ENCODE measurements at regions not wholly inside any gene's neighbourhood (a gene's known extent, or its start where the extent isn't known, plus 50 kb on each side); places are given as distances from the start of the nearest gene placed in this dataset.

GRCh38 chr22:44411226-44412135 is 86.6 kb downstream of the RTL6 start:
- Histone ChIP-seq H2BK12ac (ENCODE audit: low read length in 2 of 2) (no peak overlapping the region), H2BK120ac (ENCODE audit: low read depth, low read length) (no peak overlapping the region), H3K4me3 (ENCODE audit: insufficient read depth in 1 of 2, low read depth in 1 of 2, low read length in 2 of 2) (no peak overlapping the region), H3K4me1 (ENCODE audit: control insufficient read depth, insufficient read depth, low read depth, low read length) (peaks cover 5% of the 10 kb centered on the region), H4K8ac (ENCODE audit: low read length) (no peak overlapping the region), H3K23ac (ENCODE audit: low read length in 2 of 2) (no peak overlapping the region), H3K9me3 (ENCODE audit: control insufficient read depth, low read length) (peaks cover 5% of the 10 kb centered on the region), H3K27me3 (ENCODE audit: control insufficient read depth in 1 of 2, insufficient read depth in 1 of 2, low read length in 2 of 2) (peaks cover 70 to 75% of the 10 kb centered on the region in 2 experiments), H3K27ac (ENCODE audit: low read length, poor library complexity, severe bottlenecking) (no peak overlapping the region), H3K18ac (ENCODE audit: low read depth in 1 of 2, low read length in 2 of 2) (peak overlapping the region in 1 of 2 experiments; percentile 42), H3K36me3 (ENCODE audit: control insufficient read depth in 1 of 2, insufficient read depth in 2 of 2, low read depth in 1 of 2, low read length in 2 of 2) (no peaks in the 10 kb centered on the region), H3K4ac (ENCODE audit: low read depth in 1 of 2, low read length in 2 of 2) (no peak overlapping the region), H3K4me2 (ENCODE audit: low read length, poor library complexity, severe bottlenecking) (no peak overlapping the region), H3K14ac (ENCODE audit: low read length in 2 of 2) (no peak overlapping the region), H2AK5ac (ENCODE audit: low read length, severe bottlenecking) (no peak overlapping the region), H3K9ac (ENCODE audit: low read length) (no peak overlapping the region), H2BK5ac (ENCODE audit: low read depth, low read length, poor library complexity, severe bottlenecking) (no peak overlapping the region), H2BK15ac (ENCODE audit: low read depth, poor library complexity, severe bottlenecking) (no peak overlapping the region), H4K91ac (ENCODE audit: low read length) (no peak overlapping the region), H3K79me1 (replicated peaks; ENCODE audit: low read length, poor library complexity, severe bottlenecking) (no peaks in the 10 kb centered on the region), H2AFZ (ENCODE audit: low read depth, low read length) (no peak overlapping the region)
- WGBS: 85% methylated on average over 35 of the region's 37 CpGs
- no peak for DNase-seq

GRCh38 chr22:44410451-44410991 is 87.5 kb downstream of the RTL6 start:
- Histone ChIP-seq H2AK5ac (ENCODE audit: low read length, severe bottlenecking) (no peak overlapping the region), H3K36me3 (ENCODE audit: control insufficient read depth in 1 of 2, insufficient read depth in 2 of 2, low read depth in 1 of 2, low read length in 2 of 2) (no peaks in the 10 kb centered on the region)

DNA sequence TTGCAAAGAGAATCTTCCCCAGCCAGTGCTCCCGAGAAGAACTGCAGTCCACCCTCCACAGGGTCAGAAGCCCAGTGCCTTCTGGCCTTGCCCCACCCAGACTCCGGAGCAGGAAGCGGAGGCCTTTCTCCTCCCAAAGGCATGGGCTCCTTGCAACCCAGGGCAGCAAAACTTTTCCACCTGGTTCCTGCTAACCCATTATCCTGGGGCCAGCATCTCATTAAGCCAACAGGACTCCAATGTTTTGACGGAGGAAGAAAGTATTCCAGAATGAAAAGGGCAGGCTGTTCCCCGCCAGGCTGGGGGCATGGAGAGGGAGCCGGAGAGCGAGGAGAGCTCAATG is 88.1 kb downstream of the RTL6 start:
- H2AFZ ChIP-seq (ENCODE audit: low read depth, low read length): no peak overlapping the region
- peaks cover 5% of the 10 kb centered on the region for H3K4me1 ChIP-seq (ENCODE audit: control insufficient read depth, insufficient read depth, low read depth, low read length)
- H3K4ac ChIP-seq (ENCODE audit: low read depth in 1 of 2, low read length in 2 of 2): no peak overlapping the region
- no peak overlapping the region for H3K27ac ChIP-seq (ENCODE audit: low read length, poor library complexity, severe bottlenecking)
- H3K4me2 ChIP-seq (ENCODE audit: low read length, poor library complexity, severe bottlenecking): no peak overlapping the region
- no peak overlapping the region for H3K9ac ChIP-seq (ENCODE audit: low read length)
- no peak overlapping the region for H3K18ac ChIP-seq (ENCODE audit: low read depth in 1 of 2, low read length in 2 of 2)
- no peak overlapping the region for H2AK5ac ChIP-seq (ENCODE audit: low read length, severe bottlenecking)
- H3K9me3 ChIP-seq (ENCODE audit: control insufficient read depth, low read length): no peaks in the 10 kb centered on the region
- H3K23ac ChIP-seq (ENCODE audit: low read length in 2 of 2): no peak overlapping the region
- H3K79me1 ChIP-seq (replicated peaks; ENCODE audit: low read length, poor library complexity, severe bottlenecking): no peaks in the 10 kb centered on the region
- H3K14ac ChIP-seq (ENCODE audit: low read length in 2 of 2): no peak overlapping the region
- no peak overlapping the region for H2BK120ac ChIP-seq (ENCODE audit: low read depth, low read length)
- H2BK15ac ChIP-seq (ENCODE audit: low read depth, poor library complexity, severe bottlenecking): no peak overlapping the region
- H3K36me3 ChIP-seq (ENCODE audit: control insufficient read depth in 1 of 2, insufficient read depth in 2 of 2, low read depth in 1 of 2, low read length in 2 of 2): no peaks in the 10 kb centered on the region
- no peak overlapping the region for H3K4me3 ChIP-seq (ENCODE audit: insufficient read depth in 1 of 2, low read depth in 1 of 2, low read length in 2 of 2)
- peaks cover 70 to 75% of the 10 kb centered on the region in 2 experiments for H3K27me3 ChIP-seq (ENCODE audit: control insufficient read depth in 1 of 2, insufficient read depth in 1 of 2, low read length in 2 of 2)
- DNase-seq: no peak
- no peak overlapping the region for H4K8ac ChIP-seq (ENCODE audit: low read length)
- H2BK5ac ChIP-seq (ENCODE audit: low read depth, low read length, poor library complexity, severe bottlenecking): no peak overlapping the region
- H4K91ac ChIP-seq (ENCODE audit: low read length): no peak overlapping the region
- 82% methylated on average over 4 of the region's 7 CpGs for WGBS
- no peak overlapping the region for H2BK12ac ChIP-seq (ENCODE audit: low read length in 2 of 2)

More at GRCh38 chr22:44410451-44410991, 87.5 kb downstream of the RTL6 start:
- H2AFZ ChIP-seq (ENCODE audit: low read depth, low read length): no peak overlapping the region
- peaks cover 5% of the 10 kb centered on the region for H3K4me1 ChIP-seq (ENCODE audit: control insufficient read depth, insufficient read depth, low read depth, low read length)
- no peak overlapping the region for H3K4ac ChIP-seq (ENCODE audit: low read depth in 1 of 2, low read length in 2 of 2)
- H3K4me2 ChIP-seq (ENCODE audit: low read length, poor library complexity, severe bottlenecking): no peak overlapping the region
- no peak overlapping the region for H2BK12ac ChIP-seq (ENCODE audit: low read length in 2 of 2)
- H3K27ac ChIP-seq (ENCODE audit: low read length, poor library complexity, severe bottlenecking): no peak overlapping the region
- 84% methylated on average over 16 of the region's 16 CpGs for WGBS
- no peak overlapping the region for H2BK15ac ChIP-seq (ENCODE audit: low read depth, poor library complexity, severe bottlenecking)
- no peaks in the 10 kb centered on the region for H3K9me3 ChIP-seq (ENCODE audit: control insufficient read depth, low read length)
- no peak overlapping the region for H3K14ac ChIP-seq (ENCODE audit: low read length in 2 of 2)
- no peak overlapping the region for H2BK120ac ChIP-seq (ENCODE audit: low read depth, low read length)
- no peaks in the 10 kb centered on the region for H3K79me1 ChIP-seq (replicated peaks; ENCODE audit: low read length, poor library complexity, severe bottlenecking)
- H3K4me3 ChIP-seq (ENCODE audit: insufficient read depth in 1 of 2, low read depth in 1 of 2, low read length in 2 of 2): no peak overlapping the region
- H3K27me3 ChIP-seq (ENCODE audit: control insufficient read depth in 1 of 2, insufficient read depth in 1 of 2, low read length in 2 of 2): peaks cover 70 to 75% of the 10 kb centered on the region in 2 experiments
- H4K91ac ChIP-seq (ENCODE audit: low read length): no peak overlapping the region
- H3K9ac ChIP-seq (ENCODE audit: low read length): no peak overlapping the region
- DNase-seq: no peak
- no peak overlapping the region for H3K18ac ChIP-seq (ENCODE audit: low read depth in 1 of 2, low read length in 2 of 2)
- H3K23ac ChIP-seq (ENCODE audit: low read length in 2 of 2): no peak overlapping the region
- no peak overlapping the region for H2BK5ac ChIP-seq (ENCODE audit: low read depth, low read length, poor library complexity, severe bottlenecking)
- no peak overlapping the region for H4K8ac ChIP-seq (ENCODE audit: low read length)

GRCh38 chr22:44409211-44409973 is 88.6 kb downstream of the RTL6 start:
- no peak overlapping the region for H3K4me2 ChIP-seq (ENCODE audit: low read length, poor library complexity, severe bottlenecking)
- H3K36me3 ChIP-seq (ENCODE audit: control insufficient read depth in 1 of 2, insufficient read depth in 2 of 2, low read depth in 1 of 2, low read length in 2 of 2): no peaks in the 10 kb centered on the region
- peaks cover 5% of the 10 kb centered on the region for H3K4me1 ChIP-seq (ENCODE audit: control insufficient read depth, insufficient read depth, low read depth, low read length)
- H3K4me3 ChIP-seq (ENCODE audit: insufficient read depth in 1 of 2, low read depth in 1 of 2, low read length in 2 of 2): no peak overlapping the region
- no peak overlapping the region for H3K4ac ChIP-seq (ENCODE audit: low read depth in 1 of 2, low read length in 2 of 2)
- no peak overlapping the region for H3K18ac ChIP-seq (ENCODE audit: low read depth in 1 of 2, low read length in 2 of 2)
- H2BK120ac ChIP-seq (ENCODE audit: low read depth, low read length): no peak overlapping the region
- no peak overlapping the region for H3K27ac ChIP-seq (ENCODE audit: low read length, poor library complexity, severe bottlenecking)
- H2BK12ac ChIP-seq (ENCODE audit: low read length in 2 of 2): no peak overlapping the region
- no peak overlapping the region for H2BK5ac ChIP-seq (ENCODE audit: low read depth, low read length, poor library complexity, severe bottlenecking)
- H3K9ac ChIP-seq (ENCODE audit: low read length): no peak overlapping the region
- H2BK15ac ChIP-seq (ENCODE audit: low read depth, poor library complexity, severe bottlenecking): no peak overlapping the region
- H2AFZ ChIP-seq (ENCODE audit: low read depth, low read length): no peak overlapping the region
- no peak for DNase-seq
- no peak overlapping the region for H3K23ac ChIP-seq (ENCODE audit: low read length in 2 of 2)
- H4K8ac ChIP-seq (ENCODE audit: low read length): no peak overlapping the region
- peaks cover 70 to 79% of the 10 kb centered on the region in 2 experiments for H3K27me3 ChIP-seq (ENCODE audit: control insufficient read depth in 1 of 2, insufficient read depth in 1 of 2, low read length in 2 of 2)
- H3K9me3 ChIP-seq (ENCODE audit: control insufficient read depth, low read length): no peaks in the 10 kb centered on the region
- H3K79me1 ChIP-seq (replicated peaks; ENCODE audit: low read length, poor library complexity, severe bottlenecking): no peaks in the 10 kb centered on the region
- no peak overlapping the region for H2AK5ac ChIP-seq (ENCODE audit: low read length, severe bottlenecking)
- H4K91ac ChIP-seq (ENCODE audit: low read length): no peak overlapping the region
- 79% methylated on average over 24 of the region's 24 CpGs for WGBS
- H3K14ac ChIP-seq (ENCODE audit: low read length in 2 of 2): no peak overlapping the region
